M059J (cell line): ENCODE measurements at regions not wholly inside any gene's neighbourhood (a gene's known extent, or its start where the extent isn't known, plus 50 kb on each side); places are given as distances from the start of the nearest gene placed in this dataset.

Experiments used
- DNase-seq: peaks from one replicate; pipeline ENCODE4 v3.0.0-alpha.2; 2012; ENCODE audit warnings: low read depth

- DNase-seq: no peak
These were observed 374.3 kb upstream of the CCDC196 start for GRCh38 chr14:66111891-66112290.

GRCh38 chr14:66114071-66114470 lies 372.1 kb upstream of the CCDC196 start:
- DNase-seq: no peak

DNA sequence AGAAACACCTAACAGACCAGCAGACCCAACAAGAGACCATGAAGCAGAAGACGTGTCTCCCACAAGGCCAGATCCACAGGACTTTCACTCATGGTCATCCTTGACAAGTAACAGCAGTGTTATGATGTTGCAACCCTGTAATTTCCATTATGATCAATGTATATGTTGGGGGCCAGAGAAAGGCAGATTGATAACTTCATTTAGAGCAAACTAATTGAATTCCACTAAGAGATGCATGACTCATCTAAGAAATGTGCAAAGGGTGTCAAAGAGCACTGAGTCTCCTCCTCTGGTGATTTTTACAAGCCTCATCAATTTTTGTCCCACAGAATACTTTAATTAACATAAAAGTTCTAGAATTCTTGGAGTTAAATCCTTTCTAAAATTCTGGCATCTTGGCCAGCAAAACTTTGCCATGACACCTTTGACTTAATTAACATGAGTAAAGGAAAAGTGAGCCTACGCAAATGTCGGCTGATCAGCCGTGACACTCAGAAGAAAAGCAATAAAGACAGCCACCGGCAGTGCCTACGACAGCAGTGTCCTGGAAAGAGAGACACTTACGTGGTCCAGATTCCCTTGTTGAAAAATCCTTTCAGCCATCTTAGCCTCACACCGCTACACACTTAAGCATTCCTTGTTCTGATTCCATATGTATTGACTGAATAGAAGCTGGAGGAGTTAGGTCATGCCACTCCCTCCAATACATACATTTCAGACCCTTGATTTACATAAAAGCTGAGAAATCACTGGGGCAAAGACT lies 370.2 kb upstream of the CCDC196 start:
- DNase-seq: no peak

GRCh38 chr14:66116732-66117131 lies 369.4 kb upstream of the CCDC196 start:
- no peak for DNase-seq

GRCh38 chr14:66117600-66117999 lies 368.6 kb upstream of the CCDC196 start:
- peak; percentile 32 for DNase-seq

- no peak for DNase-seq
These were observed 366.5 kb upstream of the CCDC196 start for GRCh38 chr14:66119606-66120231.

GRCh38 chr14:66120402-66120801 lies 365.8 kb upstream of the CCDC196 start:
- DNase-seq: no peak

- DNase-seq: no peak
These were observed 364.3 kb upstream of the CCDC196 start for GRCh38 chr14:66121859-66122258.

- DNase-seq: no peak
These were observed 356.9 kb upstream of the CCDC196 start for GRCh38 chr14:66129224-66129623.

DNA sequence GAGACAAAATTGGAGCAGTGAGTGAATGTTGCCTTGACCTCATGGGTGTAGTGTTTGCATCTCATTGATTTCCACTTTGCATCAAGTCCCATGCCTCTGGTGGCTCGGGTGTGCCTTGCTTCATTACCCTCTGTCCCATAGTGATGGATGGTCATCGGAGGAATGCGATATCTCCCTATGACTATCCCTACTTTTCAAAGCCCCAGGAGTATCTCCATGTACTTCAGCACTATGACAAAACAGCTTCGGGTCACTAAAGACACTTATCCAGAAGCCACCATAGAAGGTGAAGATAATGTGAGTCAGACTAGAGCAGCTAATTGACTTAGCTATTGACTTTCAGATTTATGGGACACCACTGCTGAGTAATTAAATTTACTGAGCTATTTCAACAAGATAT lies 355.1 kb upstream of the CCDC196 start:
- DNase-seq: no peak

- no peak for DNase-seq
These were observed 352.5 kb upstream of the CCDC196 start for GRCh38 chr14:66133666-66134065.

- no peak for DNase-seq
These were observed 350.3 kb upstream of the CCDC196 start for GRCh38 chr14:66135831-66136230.

- no peak for DNase-seq
These were observed 349.1 kb upstream of the CCDC196 start for GRCh38 chr14:66137081-66137480.

DNA sequence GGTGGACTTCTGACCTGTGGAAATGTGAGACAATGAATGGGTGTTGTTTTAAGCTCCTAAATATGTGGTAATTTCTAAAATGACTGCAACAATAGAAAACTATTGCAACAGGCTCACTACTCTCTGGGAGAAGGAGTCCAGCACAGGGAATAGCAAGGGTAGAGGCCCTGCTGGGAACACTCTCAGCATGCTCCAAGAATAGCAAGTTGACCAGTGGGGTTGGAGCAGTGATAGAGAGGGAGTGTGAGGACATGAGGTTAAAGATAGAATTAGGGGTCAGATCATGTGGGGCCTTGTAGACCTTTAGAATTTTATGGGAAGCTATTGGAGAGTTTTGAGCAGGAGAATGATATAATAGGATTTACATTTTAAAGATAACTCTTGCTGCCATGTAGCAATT lies 346.7 kb upstream of the CCDC196 start:
- DNase-seq: no peak

DNA sequence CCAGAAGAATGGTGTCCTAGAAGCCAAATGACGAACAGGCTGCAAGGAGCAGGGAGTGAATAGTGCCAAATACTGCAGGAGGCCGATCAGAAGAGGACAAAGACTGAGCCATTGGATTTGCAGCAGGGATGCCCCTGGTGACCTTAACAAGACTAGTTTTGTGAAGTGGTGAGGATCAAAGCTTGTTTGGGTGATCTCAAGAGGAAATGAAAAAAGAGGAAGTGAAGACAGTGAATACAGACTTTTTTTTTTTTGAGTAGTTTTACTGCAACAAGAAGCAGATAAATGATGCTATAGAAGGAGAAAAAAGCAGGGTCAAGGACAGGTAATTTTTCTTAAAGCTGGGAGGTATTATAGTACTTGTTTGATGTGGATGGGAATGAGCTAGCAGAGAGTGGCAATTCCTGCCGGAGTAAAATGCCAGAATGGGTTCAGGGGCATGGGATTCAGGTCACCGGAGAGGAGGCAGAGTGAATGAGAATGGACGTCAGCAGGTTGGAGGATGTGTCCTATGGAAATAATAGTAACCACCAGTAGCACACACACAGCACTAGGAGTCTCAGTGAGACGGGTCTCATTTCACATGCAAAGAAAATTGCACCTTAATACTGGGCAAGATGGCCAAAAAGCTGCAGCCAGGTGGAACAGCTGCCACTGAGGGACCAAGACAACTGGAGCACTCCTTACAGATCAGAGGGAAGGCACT lies 345.8 kb upstream of the CCDC196 start:
- DNase-seq: no peak

DNA sequence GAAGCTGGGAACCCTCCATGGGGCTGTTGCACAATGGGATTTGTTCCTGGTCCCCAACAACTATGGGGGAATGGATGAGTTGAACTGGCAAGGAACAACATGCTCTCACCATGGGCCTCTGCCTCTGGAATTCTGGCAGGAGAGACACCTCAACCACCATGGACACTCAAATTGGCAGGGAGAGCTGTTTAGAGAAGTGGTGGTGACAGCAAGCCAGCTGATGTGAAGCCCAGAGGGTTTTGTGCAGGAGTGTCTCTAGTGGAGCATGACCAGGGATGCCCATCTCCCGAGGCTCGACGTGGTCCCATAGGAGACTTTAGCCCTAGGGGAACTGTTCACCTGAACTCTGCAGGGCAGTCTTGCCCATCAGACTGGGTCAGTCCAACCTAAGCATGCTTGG lies 345.2 kb upstream of the CCDC196 start:
- no peak for DNase-seq

GRCh38 chr14:66141733-66142132 lies 344.4 kb upstream of the CCDC196 start:
- no peak for DNase-seq

- DNase-seq: no peak
These were observed 342.6 kb upstream of the CCDC196 start for GRCh38 chr14:66143387-66144112.

DNA sequence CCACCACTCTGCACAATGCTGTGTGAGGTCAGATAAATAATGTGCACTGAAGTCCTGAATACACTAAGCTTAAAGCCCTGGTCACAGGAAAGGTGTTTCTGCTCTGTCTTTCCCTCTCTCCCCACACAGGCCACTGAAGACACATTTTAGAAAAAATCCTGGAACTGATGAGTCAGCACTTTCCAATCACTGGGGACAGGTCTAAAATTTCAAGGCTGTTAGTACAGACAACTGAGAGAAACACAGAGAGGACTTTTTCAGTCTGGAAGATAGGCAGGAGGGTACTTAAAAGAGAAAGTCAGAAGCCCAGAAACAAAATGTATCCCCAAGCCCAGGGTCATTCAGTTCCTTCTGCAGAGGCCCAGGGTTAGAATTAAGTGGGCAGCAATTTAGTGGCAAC lies 333.9 kb upstream of the CCDC196 start:
- DNase-seq: no peak

- DNase-seq: no peak
These were observed 333.4 kb upstream of the CCDC196 start for GRCh38 chr14:66152747-66153146.

DNA sequence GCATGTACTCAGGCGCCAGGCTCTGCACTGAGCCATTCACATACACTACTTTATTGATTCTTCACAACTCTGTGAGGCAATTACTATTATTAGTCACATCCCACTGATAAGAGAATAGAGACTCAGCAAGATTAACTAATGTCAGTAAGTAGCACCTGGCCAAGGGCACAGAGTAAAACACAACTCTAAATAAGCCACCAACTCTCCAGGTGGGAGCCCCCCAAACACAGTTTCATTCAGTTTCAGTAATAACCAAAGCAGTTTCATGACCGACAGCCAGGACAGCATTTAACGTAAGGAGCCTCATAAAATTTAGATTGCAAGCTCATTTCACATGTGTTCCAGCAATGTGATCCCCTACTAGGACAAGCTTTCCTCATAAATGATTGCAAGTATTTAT lies 323.1 kb upstream of the CCDC196 start:
- DNase-seq: no peak

GRCh38 chr14:66165337-66165736 lies 320.8 kb upstream of the CCDC196 start:
- no peak for DNase-seq
